GM12875 (cell line): ENCODE measurements at regions not wholly inside any gene's neighbourhood (a gene's known extent, or its start where the extent isn't known, plus 50 kb on each side); places are given as distances from the start of the nearest gene placed in this dataset.

Experiments
- H3K4me3 ChIP-seq: one replicate; pipeline ENCODE4 v1.5.1; 2011; ENCODE audit warnings: low read depth, low read length, control low read depth
- CTCF ChIP-seq: IDR thresholded peaks from 2 replicates; pipeline ENCODE4 v1.5.1; 2011; ENCODE audit warnings: low read depth, mild to moderate bottlenecking, control low read depth, inconsistent platforms, low read length, moderate library complexity, borderline replicate concordance; ENCODE audit not compliant: insufficient read depth

GRCh38 chr7:124338861-124339260 is 306.0 kb upstream of the TMEM229A start:
- TF ChIP-seq CTCF, result no peak

GRCh38 chr7:124330731-124331407 is 298.0 kb upstream of the TMEM229A start:
- TF ChIP-seq CTCF, result no peak
- no peak overlapping the region for H3K4me3 ChIP-seq

More at GRCh38 chr7:124338861-124339260, 306.0 kb upstream of the TMEM229A start:
- H3K4me3 ChIP-seq, result no peak overlapping the region

- TF ChIP-seq CTCF, result no peak
- no peak overlapping the region for H3K4me3 ChIP-seq
Measured at GRCh38 chr7:124328774-124329173, 295.9 kb upstream of the TMEM229A start.

- no peak for TF ChIP-seq CTCF
- H3K4me3 ChIP-seq, result no peak overlapping the region
Measured at GRCh38 chr7:124324262-124324661, 291.4 kb upstream of the TMEM229A start.

- no peak for TF ChIP-seq CTCF
Measured at GRCh38 chr7:124323597-124323996, 290.7 kb upstream of the TMEM229A start.

GRCh38 chr7:124322561-124322960 is 289.7 kb upstream of the TMEM229A start:
- H3K4me3 ChIP-seq, result no peak overlapping the region
- no peak for TF ChIP-seq CTCF

More at GRCh38 chr7:124323597-124323996, 290.7 kb upstream of the TMEM229A start:
- H3K4me3 ChIP-seq, result no peak overlapping the region

- TF ChIP-seq CTCF, result no peak
- no peak overlapping the region for H3K4me3 ChIP-seq
Measured at GRCh38 chr7:124318721-124319450, 286.0 kb upstream of the TMEM229A start.
